Hypothalamus (tissue), 51 donors: ENCODE measurements at regions not wholly inside any gene's neighbourhood (a gene's known extent, or its start where the extent isn't known, plus 50 kb on each side); places are given as distances from the start of the nearest gene placed in this dataset.
"Not testable (repeated sequence)": the region's sequence is repeated elsewhere in the genome, so short reads cannot be mapped to it uniquely, and the experiment has no call there.

ENCODE experiments used
- DNase-seq, 51 donors: peaks; one replicate each; lab custom pipeline; 2025; lab: John Stamatoyannopoulos, UW

- not testable (repeated sequence) for DNase-seq
Measured at GRCh38 chr1:149274493-149274892, 171.1 kb upstream of the NBPF9 start.

- not testable (repeated sequence) for DNase-seq
Measured at GRCh38 chr1:149275802-149276201, 172.5 kb upstream of the NBPF9 start.

- DNase-seq: not testable (repeated sequence)
Measured at GRCh38 chr1:149276496-149276895, 173.1 kb upstream of the NBPF9 start.

GRCh38 chr1:149278156-149278555 lies 174.8 kb upstream of the NBPF9 start:
- DNase-seq: not testable (repeated sequence)

GRCh38 chr1:149279015-149279414 lies 175.7 kb upstream of the NBPF9 start:
- not testable (repeated sequence) for DNase-seq

GRCh38 chr1:149279512-149279911 lies 176.2 kb upstream of the NBPF9 start:
- DNase-seq: not testable (repeated sequence)

GRCh38 chr1:149284773-149285172 lies 181.4 kb upstream of the NBPF9 start:
- DNase-seq: not testable (repeated sequence)

- DNase-seq: not testable (repeated sequence)
Measured at GRCh38 chr1:149285205-149285604, 181.9 kb upstream of the NBPF9 start.

GRCh38 chr1:149285638-149286037 lies 182.3 kb upstream of the NBPF9 start:
- not testable (repeated sequence) for DNase-seq

- DNase-seq: not testable (repeated sequence)
Measured at GRCh38 chr1:149288580-149288979, 185.2 kb upstream of the NBPF9 start.

- DNase-seq: not testable (repeated sequence)
Measured at GRCh38 chr1:149300478-149301218, 174.2 kb upstream of the NBPF19 start.

- not testable (repeated sequence) for DNase-seq
Measured at GRCh38 chr1:149301282-149301681, 173.6 kb upstream of the NBPF19 start.

GRCh38 chr1:149304796-149305195 lies 170.0 kb upstream of the NBPF19 start:
- not testable (repeated sequence) for DNase-seq

GRCh38 chr1:149307640-149308039 lies 167.2 kb upstream of the NBPF19 start:
- not testable (repeated sequence) for DNase-seq

- not testable (repeated sequence) for DNase-seq
Measured at GRCh38 chr1:149314921-149315320, 159.9 kb upstream of the NBPF19 start.

GRCh38 chr1:149320971-149321731 lies 153.7 kb upstream of the NBPF19 start:
- not testable (repeated sequence) for DNase-seq

- DNase-seq: not testable (repeated sequence)
Measured at GRCh38 chr1:149321732-149322016, 153.2 kb upstream of the NBPF19 start.

- DNase-seq: not testable (repeated sequence)
Measured at GRCh38 chr1:149330081-149330335, 144.8 kb upstream of the NBPF19 start.

GRCh38 chr1:149336082-149336481 lies 138.8 kb upstream of the NBPF19 start:
- not testable (repeated sequence) for DNase-seq

- not testable (repeated sequence) for DNase-seq
Measured at GRCh38 chr1:149338221-149338691, 136.6 kb upstream of the NBPF19 start.

- DNase-seq: not testable (repeated sequence)
Measured at GRCh38 chr1:149338698-149339097, 136.1 kb upstream of the NBPF19 start.

- DNase-seq: not testable (repeated sequence)
Measured at GRCh38 chr1:149349448-149349847, 125.4 kb upstream of the NBPF19 start.
